Fibroblast of skin of left quadriceps (primary cell): ENCODE measurements at regions not wholly inside any gene's neighbourhood (a gene's known extent, or its start where the extent isn't known, plus 50 kb on each side); places are given as distances from the start of the nearest gene placed in this dataset.

ENCODE experiments used
- DNase-seq, 2 experiments: peaks; one replicate each; pipeline ENCODE4 v3.0.0-alpha.2; 2013; ENCODE audit warnings: low read depth in 2 of 2

DNA sequence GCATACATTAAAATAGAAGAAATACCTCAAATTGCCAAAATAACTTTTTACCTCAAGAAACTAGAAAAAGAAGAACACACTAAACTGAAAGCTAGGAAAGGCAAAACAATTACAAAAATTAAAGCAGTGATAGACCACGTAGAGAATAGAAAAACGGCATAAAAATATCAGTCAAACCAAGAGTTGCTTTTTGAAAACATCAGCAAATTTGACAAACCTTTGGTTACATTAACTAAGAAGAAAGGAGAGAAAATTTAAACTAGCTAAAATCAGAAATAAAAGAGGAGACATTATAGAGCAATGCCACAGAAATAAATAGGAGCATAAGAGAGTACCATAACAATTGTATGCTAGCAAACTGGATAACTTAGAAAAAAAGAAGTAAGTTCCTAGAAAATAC lies 553.8 kb downstream of the CCER1 start:
- no peak for DNase-seq

DNA sequence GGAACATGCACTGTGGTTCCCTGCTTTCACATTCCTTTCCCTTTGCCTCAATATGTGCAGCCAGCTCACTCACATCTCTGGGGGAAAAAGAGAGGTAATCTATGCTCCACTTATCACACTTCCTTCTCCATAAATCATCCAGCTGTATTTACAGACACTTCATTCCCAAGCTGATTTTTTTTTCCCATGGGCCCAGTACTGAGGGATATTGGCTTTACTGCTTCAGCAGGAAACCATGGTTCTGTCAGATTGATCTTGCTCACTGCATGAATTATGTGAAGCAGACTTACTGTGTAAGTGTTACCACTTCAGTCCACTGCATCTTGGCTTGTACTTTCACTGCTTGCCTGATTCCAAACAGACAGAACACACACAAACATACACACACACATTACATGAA lies 555.6 kb downstream of the CCER1 start:
- DNase-seq = peak; percentile 12 to 13

DNA sequence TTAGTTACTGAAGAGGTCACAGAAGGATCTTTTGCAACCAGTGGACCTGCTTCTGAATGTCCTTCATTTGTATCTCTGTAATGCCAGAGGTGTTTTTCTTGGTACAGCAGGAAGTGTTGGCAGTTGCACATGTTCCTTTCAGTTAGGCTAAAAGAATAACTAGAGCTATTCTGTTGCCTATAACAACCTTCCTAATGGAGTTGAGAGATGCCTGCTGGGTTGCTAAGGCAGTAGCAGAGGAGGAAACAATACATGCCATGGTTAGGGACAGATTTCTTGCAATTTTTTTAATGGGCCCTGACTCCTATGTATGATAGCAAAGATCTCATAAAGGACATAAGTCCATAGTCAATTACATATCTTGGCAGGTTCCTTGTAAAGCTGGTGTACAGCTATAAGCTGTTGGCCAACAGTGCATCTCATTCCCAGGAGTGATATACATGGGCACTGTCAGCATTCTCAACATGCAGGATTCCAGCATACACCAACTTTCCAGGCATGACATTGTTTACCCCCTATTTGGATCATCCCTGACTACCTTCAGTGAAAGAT lies 556.6 kb downstream of the CCER1 start:
- DNase-seq = no peak

DNA sequence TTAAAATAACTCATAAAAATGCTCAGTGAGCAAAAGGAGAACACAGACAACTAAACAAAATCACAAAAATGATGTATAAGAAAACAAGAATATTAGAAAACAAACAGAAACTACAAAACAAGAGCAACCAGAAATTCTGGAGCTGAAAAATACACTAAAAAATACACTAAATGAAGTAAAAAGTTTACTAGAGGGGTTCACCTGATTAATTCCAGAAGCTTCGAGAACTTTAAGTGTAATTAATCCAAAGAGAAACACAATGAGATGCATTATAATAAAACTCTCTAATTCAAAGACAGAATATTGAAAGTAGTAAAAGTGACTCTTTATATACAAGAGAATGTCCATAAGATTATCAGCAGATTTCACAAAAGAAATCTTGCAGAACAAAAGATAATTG lies 558.4 kb downstream of the CCER1 start:
- no peak for DNase-seq

- no peak for DNase-seq
These were observed 561.3 kb downstream of the CCER1 start for GRCh38 chr12:90393652-90394051.

- DNase-seq = no peak
These were observed 561.9 kb downstream of the CCER1 start for GRCh38 chr12:90393089-90393488.

DNA sequence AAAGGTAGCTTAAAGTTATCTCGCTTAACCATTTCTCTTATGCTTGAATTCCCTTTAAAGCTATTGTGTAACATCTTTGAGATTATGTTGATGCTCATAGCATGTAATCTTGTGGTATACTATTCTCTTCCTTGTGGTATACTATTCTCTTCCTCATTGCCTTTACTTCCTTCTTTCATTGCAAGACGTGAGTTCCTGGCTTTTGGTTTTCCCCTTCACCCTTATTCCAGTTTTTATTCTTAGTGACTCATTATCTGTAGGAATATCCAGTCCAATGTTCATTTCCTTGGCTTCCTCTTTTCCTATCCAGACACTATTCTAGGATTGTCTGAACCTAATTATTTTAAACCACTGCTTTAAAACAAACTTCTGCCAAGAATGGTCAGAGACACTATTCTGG lies 564.0 kb downstream of the CCER1 start:
- DNase-seq = no peak

DNA sequence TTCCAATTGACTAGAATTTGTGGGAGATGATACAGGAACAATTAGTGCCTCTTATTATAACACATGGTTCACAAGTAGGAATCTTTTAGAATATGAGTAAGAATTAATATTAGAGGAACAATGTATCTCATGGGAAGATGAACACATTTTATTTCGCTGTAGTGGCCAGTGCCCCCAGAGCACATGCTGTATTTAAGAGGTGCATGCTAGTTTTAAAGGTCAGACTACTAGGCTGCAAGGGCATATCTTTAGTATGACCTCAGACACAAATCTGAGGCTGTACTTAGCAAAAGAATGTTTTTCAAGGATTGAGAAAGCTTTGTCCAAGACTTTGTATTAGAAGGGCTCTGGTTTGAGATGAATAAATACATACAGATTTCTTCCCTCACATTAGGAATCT lies 586.9 kb downstream of the CCER1 start:
- DNase-seq = no peak

DNA sequence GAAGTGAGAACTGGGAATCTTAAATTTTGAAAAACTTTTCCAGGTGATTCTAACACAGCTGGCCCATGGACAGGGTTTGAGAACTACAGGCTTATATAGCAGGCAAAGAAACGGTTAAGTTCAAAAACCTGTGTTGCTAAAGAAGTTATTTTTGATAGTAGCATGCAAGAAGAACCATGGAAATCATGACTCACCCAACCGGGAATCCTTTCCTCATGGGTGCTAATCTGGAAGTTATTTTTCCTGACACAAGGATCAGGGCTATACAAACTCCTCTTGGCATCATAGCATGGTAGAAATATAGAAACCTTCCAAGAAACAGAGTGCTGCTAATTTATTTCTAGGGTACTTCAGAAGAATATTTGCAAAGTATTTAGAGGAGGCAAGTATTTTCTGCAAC lies 588.7 kb downstream of the CCER1 start:
- peak; percentile 42 to 55 for DNase-seq

DNA sequence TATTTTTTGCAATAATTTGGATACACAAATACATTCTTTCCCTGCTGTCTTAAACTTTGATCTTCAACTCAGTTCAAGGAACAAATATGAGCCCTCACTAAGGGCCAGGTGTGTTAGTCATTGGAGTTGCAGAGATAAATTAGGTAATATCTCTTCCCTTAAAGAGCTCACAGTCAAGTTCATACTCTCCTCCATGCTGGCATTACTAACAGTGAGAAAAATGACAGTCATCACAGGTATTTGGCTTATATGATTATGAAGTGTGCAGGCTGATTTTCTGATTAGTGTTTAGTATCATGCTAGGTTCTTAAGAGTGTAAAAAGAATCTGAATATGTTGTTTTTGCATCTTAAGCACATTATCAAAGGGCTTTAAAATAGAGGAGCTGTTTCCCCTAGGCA lies 594.7 kb downstream of the CCER1 start:
- no peak for DNase-seq

GRCh38 chr12:90355711-90356355 lies 599.1 kb downstream of the CCER1 start:
- no peak for DNase-seq

DNA sequence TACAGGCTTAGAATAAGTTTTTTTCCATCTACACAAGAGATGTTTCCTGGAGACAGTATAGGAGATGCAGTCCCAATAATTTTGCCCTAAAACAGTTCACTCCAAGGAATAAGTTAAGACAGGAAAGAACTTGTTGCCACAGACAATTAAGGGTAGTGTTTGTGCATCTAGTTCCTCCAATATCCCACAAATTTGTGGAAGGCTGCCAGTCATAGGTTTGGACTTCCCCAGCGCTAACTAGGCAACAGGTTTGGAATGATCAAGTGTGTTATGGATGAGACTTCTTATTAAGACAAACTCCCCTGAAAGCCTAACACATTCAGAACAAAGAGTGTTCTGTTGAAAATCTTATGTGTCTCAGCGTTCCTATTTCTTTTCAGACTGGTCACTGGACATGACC lies 611.0 kb downstream of the CCER1 start:
- no peak for DNase-seq

- DNase-seq = no peak
These were observed 612.9 kb downstream of the CCER1 start for GRCh38 chr12:90342081-90342480.

GRCh38 chr12:90339837-90340236 lies 615.1 kb downstream of the CCER1 start:
- no peak for DNase-seq

- no peak for DNase-seq
These were observed 616.6 kb downstream of the CCER1 start for GRCh38 chr12:90338365-90338764.

DNA sequence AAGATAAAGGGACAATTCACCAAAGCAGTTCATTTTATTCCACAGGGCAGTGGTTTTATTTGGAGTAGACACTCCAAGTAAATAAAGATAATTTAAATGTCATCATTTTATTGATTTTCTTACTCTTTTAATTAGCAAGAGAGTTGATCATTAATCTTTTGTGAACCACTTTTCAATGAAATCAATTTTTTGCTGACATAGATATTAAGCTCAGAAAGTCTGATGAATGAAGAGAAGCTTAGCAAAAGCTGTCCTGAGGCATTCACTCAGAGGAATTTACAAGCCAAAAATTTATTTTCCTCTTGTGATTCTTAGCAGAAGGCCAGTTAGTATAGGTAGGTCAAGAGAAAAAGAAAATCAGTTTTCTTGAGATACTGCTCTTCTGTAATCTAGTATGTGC lies 618.0 kb downstream of the CCER1 start:
- DNase-seq = no peak

GRCh38 chr12:90335566-90335965 lies 619.4 kb downstream of the CCER1 start:
- no peak for DNase-seq

DNA sequence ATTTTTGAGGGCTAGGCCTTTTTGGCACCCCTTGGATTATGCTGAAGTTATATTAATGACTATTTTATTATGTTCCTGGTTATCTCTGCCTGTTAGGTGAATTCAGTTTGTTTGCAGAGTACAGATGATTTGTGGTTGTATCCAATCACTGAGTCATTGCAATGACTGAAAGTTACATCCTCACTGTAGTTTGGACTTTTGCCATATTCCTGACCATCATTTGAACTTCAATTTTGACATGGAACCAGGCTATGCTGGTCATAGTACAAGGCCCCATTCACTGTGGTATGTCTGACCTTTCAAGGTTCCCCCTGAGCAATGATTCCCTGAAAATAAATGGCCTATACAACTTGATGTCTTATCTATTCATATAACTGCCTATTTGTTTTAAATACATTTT lies 621.0 kb downstream of the CCER1 start:
- DNase-seq = no peak

- no peak for DNase-seq
These were observed 621.6 kb downstream of the CCER1 start for GRCh38 chr12:90333424-90333823.

- no peak for DNase-seq
These were observed 623.2 kb downstream of the CCER1 start for GRCh38 chr12:90331821-90332220.

DNA sequence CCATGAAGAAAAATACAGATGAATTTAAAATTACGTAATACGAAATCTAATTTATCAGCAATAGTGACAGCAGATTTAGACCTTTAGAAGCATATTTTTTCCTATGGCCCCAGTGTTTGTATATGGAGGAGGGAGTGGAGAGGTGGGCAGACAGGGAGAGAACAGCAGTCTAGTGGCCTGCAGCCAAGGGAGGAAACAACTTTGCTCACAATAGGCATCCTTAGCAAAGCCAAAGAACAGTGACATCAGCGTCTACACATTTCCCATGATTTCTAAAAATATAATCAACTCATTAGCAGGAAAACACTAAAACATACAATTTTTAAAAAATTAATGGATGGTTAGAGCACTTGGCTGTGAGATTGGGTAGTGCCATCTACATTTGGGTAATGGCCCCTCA lies 622.6 kb upstream of the ATP2B1 start:
- DNase-seq = no peak

- no peak for DNase-seq
These were observed 619.4 kb upstream of the ATP2B1 start for GRCh38 chr12:90327793-90328743.

- DNase-seq = no peak
These were observed 614.6 kb upstream of the ATP2B1 start for GRCh38 chr12:90323217-90323616.
